ENCODE measurements at regions not wholly inside any gene's neighbourhood (a gene's known extent, or its start where the extent isn't known, plus 50 kb on each side); places are given as distances from the start of the nearest gene placed in this dataset.

DNA sequence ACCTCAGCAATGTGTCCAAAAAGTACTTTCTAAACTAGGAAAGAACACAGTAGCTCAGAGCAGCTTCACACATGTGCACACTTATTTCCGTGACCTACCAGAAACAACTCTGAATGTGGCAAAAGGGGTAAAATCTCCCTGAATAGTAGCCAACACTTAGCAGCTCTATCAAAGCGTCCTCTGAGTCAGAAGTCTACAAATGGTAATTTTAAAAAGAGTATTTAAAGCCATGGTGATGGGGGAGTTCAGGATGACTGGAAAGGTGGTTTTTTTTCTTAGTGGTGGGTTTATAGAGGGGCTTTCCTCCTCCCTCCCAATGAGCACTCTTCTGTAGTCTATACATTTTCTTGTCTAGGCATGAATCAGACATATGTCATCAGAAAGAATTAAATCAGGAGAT, 223.8 kb upstream of the PRICKLE2 start (continued):
- TF ChIP-seq PCBP1 (IDR thresholded peaks at IDR 0.05; ENCODE audit: low read depth, low read length, poor library complexity, severe bottlenecking) (no peak), HMG20A (CRISPR knock-in tag; conservative IDR thresholded peaks at IDR 0.05) (no peak), ZNF354B (CRISPR knock-in tag; IDR thresholded peaks at IDR 0.05) (no peak), KHSRP (IDR thresholded peaks at IDR 0.05) (no peak), CSDE1 (IDR thresholded peaks at IDR 0.05) (no peak), ZNF175 (CRISPR knock-in tag; IDR thresholded peaks at IDR 0.05; ENCODE audit: low read depth) (no peak), ZNF232 (CRISPR knock-in tag; IDR thresholded peaks at IDR 0.05) (no peak), LEF1 (IDR thresholded peaks at IDR 0.05) (no peak), EP300 (IDR thresholded peaks at IDR 0.05; ENCODE audit: low read length) (no peak)

GRCh38 chr3:64445944-64446300, 220.7 kb upstream of the PRICKLE2 start:
- CTCF ChIA-PET (ENCODE audit: low intra/inter-chr PET ratio): no interaction called here
- Histone ChIP-seq H3K9ac (ENCODE audit: insufficient read depth in 1 of 2, low read depth in 2 of 2, low read length in 2 of 2) (no peak overlapping the region), H3K4me2 (ENCODE audit: insufficient read depth, low read length) (no peak overlapping the region), H3K4me3 (no peak overlapping the region), H3K27ac (ENCODE audit: extremely low read depth, low read depth, low read length) (no peak overlapping the region), H3K9me3 (replicated peaks; ENCODE audit: control insufficient read depth, insufficient read depth, low read depth, low read length) (no peaks in the 10 kb centered on the region), H3K27me3 (ENCODE audit: control insufficient read depth in 2 of 2, insufficient read depth in 2 of 2, low read length in 2 of 2) (peaks cover 0 to 26% of the 10 kb centered on the region in 2 experiments; a peak in 2 of 5 replicates), H3K79me2 (ENCODE audit: control insufficient read depth, insufficient read depth, low read length) (no peaks in the 10 kb centered on the region), H2AFZ (ENCODE audit: low read depth, low read length) (no peak overlapping the region), H3K36me3 (ENCODE audit: control insufficient read depth, insufficient read depth, low read length) (no peaks in the 10 kb centered on the region), H4K20me1 (replicated peaks; ENCODE audit: control insufficient read depth, insufficient read depth, low read length) (no peaks in the 10 kb centered on the region), H3K9me1 (ENCODE audit: control insufficient read depth, insufficient read depth, low read length) (no peaks in the 10 kb centered on the region), H3K4me1 (replicated peaks in 1 of 2; ENCODE audit: control insufficient read depth in 2 of 2, insufficient read depth in 2 of 2, low read length in 2 of 2) (no peaks in the 10 kb centered on the region)
- in situ Hi-C loops (cut with MboI): no loop called here
- ATAC-seq: no peak
- DNase-seq (ENCODE audit: extremely low read depth in 1 of 4, low spot score in 3 of 4): no peak
- intact Hi-C loops (cut with micrococcal nuclease): no loop called here
- 2% methylated on average over 5 of the region's 5 CpGs for WGBS (ENCODE audit: insufficient coverage, low coverage, missing lambda C conversion rate)
- FAIRE-seq: no peak
- POLR2A ChIA-PET: no interaction called here
- no TSS peak for BruUV-seq (replicated peaks)
- TF ChIP-seq STAT5A (IDR thresholded peaks at IDR 0.05; ENCODE audit: borderline replicate concordance, low read length) (no peak), TRIM24 (IDR thresholded peaks at IDR 0.05) (no peak), POLR2A (conservative IDR thresholded peaks at IDR 0.05) (no peak), HMGN3 (IDR thresholded peaks at IDR 0.05; ENCODE audit: borderline replicate concordance, extremely low read depth, insufficient read length, low read depth, low read length) (no peak), ZBTB7A (IDR thresholded peaks at IDR 0.05; ENCODE audit: borderline replicate concordance, control insufficient read depth, low read depth, low read length) (no peak)
- TF ChIP-seq, protein P1, sequence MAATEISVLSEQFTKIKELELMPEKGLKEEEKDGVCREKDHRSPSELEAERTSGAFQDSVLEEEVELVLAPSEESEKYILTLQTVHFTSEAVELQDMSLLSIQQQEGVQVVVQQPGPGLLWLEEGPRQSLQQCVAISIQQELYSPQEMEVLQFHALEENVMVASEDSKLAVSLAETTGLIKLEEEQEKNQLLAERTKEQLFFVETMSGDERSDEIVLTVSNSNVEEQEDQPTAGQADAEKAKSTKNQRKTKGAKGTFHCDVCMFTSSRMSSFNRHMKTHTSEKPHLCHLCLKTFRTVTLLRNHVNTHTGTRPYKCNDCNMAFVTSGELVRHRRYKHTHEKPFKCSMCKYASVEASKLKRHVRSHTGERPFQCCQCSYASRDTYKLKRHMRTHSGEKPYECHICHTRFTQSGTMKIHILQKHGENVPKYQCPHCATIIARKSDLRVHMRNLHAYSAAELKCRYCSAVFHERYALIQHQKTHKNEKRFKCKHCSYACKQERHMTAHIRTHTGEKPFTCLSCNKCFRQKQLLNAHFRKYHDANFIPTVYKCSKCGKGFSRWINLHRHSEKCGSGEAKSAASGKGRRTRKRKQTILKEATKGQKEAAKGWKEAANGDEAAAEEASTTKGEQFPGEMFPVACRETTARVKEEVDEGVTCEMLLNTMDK (IDR thresholded peaks at IDR 0.05; ENCODE audit: borderline replicate concordance, insufficient read depth, low read depth, low read length, poor library complexity, severe bottlenecking): no peak
